HL-60 (cell line): ENCODE measurements at regions not wholly inside any gene's neighbourhood (a gene's known extent, or its start where the extent isn't known, plus 50 kb on each side); places are given as distances from the start of the nearest gene placed in this dataset.

Experiments used
- DNase-seq, 2 experiments: peaks; one replicate each; pipeline ENCODE4 v3.0.0-alpha.2; 2010 to 2020; ENCODE audit warnings: low read depth in 1 of 2, low spot score in 1 of 2
- H3K27ac ChIP-seq: fragments of 250-450 bp; sonication (Bioruptor Pico); replicated peaks from 2 replicates; pipeline ENCODE4 v1.5.1; 2020; ENCODE audit warnings: mild to moderate bottlenecking, moderate library complexity
- H3K27me3 ChIP-seq: fragments of 250-450 bp; sonication (Bioruptor Pico); 2 replicates; pipeline ENCODE4 v1.5.1; 2021; ENCODE audit warnings: mild to moderate bottlenecking, moderate library complexity; ENCODE audit not compliant: insufficient read depth, poor library complexity, severe bottlenecking
- H3K4me3 ChIP-seq: replicated peaks from 2 replicates; pipeline ENCODE4 v1.5.1; 2011; ENCODE audit warnings: mild to moderate bottlenecking, control low read depth, low read length; ENCODE audit not compliant: insufficient read depth
- GABPA ChIP-seq: IDR thresholded peaks from 2 replicates; pipeline ENCODE4 v1.6.1; 2012; ENCODE audit warnings: low read depth
- POLR2AphosphoS5 ChIP-seq: IDR thresholded peaks from 2 replicates; pipeline ENCODE4 v1.6.1; 2012; ENCODE audit warnings: low read depth
- SPI1 ChIP-seq: IDR thresholded peaks from 2 replicates; pipeline ENCODE4 v1.6.1; 2012; ENCODE audit warnings: low read depth, mild to moderate bottlenecking, borderline replicate concordance
- TF ChIP-seq, protein P1 (sequence below): IDR thresholded peaks from 2 replicates; pipeline ENCODE4 v1.6.1; 2012; ENCODE audit warnings: low read depth; ENCODE audit not compliant: insufficient replicate concordance
- TF ChIP-seq, protein P2 (sequence below): IDR thresholded peaks from one replicate; pipeline ENCODE4 v1.5.1; 2011; ENCODE audit warnings: low read length, control low read depth, inconsistent platforms; ENCODE audit not compliant: insufficient read depth

DNA sequence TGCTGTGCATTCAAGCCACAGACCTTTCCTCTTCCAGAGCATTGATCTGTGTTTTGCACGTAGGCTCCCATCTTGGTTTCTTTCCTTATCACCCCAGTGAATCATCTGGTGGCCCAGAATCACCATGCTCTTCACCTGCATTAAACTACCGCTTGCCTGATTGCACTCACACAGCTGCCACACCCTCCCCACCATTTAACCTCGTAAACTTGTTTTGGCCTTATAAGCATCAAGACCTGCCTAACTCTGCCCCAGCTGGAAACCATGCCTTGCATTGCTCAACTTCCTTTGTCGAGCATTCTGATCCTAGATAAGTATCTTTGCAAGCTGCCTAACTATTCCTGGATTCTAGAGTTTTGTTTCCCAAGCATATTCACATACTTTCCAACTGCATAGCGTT lies 369.6 kb upstream of the SEMA6A start:
- Histone ChIP-seq H3K27ac (no peak overlapping the region), H3K4me3 (no peak overlapping the region), H3K27me3 (no peaks in the 10 kb centered on the region)
- TF ChIP-seq GABPA (no peak), SPI1 (no peak), POLR2AphosphoS5 (no peak)
- TF ChIP-seq, protein P1, sequence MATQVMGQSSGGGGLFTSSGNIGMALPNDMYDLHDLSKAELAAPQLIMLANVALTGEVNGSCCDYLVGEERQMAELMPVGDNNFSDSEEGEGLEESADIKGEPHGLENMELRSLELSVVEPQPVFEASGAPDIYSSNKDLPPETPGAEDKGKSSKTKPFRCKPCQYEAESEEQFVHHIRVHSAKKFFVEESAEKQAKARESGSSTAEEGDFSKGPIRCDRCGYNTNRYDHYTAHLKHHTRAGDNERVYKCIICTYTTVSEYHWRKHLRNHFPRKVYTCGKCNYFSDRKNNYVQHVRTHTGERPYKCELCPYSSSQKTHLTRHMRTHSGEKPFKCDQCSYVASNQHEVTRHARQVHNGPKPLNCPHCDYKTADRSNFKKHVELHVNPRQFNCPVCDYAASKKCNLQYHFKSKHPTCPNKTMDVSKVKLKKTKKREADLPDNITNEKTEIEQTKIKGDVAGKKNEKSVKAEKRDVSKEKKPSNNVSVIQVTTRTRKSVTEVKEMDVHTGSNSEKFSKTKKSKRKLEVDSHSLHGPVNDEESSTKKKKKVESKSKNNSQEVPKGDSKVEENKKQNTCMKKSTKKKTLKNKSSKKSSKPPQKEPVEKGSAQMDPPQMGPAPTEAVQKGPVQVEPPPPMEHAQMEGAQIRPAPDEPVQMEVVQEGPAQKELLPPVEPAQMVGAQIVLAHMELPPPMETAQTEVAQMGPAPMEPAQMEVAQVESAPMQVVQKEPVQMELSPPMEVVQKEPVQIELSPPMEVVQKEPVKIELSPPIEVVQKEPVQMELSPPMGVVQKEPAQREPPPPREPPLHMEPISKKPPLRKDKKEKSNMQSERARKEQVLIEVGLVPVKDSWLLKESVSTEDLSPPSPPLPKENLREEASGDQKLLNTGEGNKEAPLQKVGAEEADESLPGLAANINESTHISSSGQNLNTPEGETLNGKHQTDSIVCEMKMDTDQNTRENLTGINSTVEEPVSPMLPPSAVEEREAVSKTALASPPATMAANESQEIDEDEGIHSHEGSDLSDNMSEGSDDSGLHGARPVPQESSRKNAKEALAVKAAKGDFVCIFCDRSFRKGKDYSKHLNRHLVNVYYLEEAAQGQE: no peak
- TF ChIP-seq, protein P2, sequence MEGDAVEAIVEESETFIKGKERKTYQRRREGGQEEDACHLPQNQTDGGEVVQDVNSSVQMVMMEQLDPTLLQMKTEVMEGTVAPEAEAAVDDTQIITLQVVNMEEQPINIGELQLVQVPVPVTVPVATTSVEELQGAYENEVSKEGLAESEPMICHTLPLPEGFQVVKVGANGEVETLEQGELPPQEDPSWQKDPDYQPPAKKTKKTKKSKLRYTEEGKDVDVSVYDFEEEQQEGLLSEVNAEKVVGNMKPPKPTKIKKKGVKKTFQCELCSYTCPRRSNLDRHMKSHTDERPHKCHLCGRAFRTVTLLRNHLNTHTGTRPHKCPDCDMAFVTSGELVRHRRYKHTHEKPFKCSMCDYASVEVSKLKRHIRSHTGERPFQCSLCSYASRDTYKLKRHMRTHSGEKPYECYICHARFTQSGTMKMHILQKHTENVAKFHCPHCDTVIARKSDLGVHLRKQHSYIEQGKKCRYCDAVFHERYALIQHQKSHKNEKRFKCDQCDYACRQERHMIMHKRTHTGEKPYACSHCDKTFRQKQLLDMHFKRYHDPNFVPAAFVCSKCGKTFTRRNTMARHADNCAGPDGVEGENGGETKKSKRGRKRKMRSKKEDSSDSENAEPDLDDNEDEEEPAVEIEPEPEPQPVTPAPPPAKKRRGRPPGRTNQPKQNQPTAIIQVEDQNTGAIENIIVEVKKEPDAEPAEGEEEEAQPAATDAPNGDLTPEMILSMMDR: no peak
- no peak for DNase-seq

DNA sequence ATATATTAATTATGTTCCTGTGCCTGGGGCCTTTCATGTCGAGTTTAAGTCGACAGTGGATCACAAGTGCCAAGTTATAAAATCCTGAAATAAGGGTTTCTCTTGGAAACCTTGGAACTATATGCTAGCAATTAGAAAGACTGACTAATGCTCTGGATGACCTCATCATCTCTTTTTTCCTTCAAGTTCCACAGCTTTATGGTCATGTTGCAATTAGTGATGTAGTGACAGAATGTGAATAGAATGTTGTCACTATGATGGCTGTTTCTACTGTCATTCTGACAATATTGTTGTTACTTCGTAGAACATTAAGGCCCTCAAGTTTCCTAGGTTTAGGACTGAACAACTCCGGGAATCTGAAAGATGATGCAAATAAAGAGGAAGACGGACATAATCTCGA lies 368.0 kb upstream of the SEMA6A start:
- no peak for DNase-seq
- TF ChIP-seq POLR2AphosphoS5 (no peak), SPI1 (no peak), GABPA (no peak)
- TF ChIP-seq, protein P2: no peak
- TF ChIP-seq, protein P1: no peak
- Histone ChIP-seq H3K4me3 (no peak overlapping the region), H3K27ac (no peak overlapping the region), H3K27me3 (no peaks in the 10 kb centered on the region)

DNA sequence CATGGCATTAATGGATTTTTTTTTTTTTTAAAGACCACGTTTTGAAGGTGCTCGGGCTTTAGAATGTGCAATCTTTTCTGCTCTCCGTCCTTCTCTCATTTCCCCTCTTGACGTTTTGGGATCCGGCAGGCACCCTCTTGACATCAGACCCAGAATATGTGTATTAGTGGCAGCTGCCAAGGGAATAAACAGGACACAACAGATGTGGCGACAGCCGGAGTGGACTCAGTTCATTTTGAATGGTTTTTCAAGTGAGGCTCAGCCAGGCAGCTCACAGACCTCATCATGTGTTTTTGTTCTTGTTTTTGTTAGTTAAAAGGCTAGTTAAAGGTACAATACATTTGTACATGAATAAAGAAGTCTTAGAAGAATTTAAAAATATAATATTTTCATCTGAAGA lies 365.0 kb upstream of the SEMA6A start:
- TF ChIP-seq POLR2AphosphoS5: no peak
- TF ChIP-seq GABPA: no peak
- no peak for TF ChIP-seq SPI1
- TF ChIP-seq, protein P2: no peak
- TF ChIP-seq, protein P1: no peak
- no peak for DNase-seq
- H3K27me3 ChIP-seq: no peaks in the 10 kb centered on the region
- no peak overlapping the region for H3K4me3 ChIP-seq
- H3K27ac ChIP-seq: no peak overlapping the region
